HepG2 (cell line): ENCODE measurements at regions not wholly inside any gene's neighbourhood (a gene's known extent, or its start where the extent isn't known, plus 50 kb on each side); places are given as distances from the start of the nearest gene placed in this dataset.

Experiments used
- ATAC-seq: fragments of 200-7000 bp; cut with Tn5 transposase; 3 replicates; pipeline ENCODE4 v1.9.1; 2020; ENCODE audit warnings: mild to moderate bottlenecking, moderate library complexity
- BruUV-seq: library from RNA; stranded (reverse); fragments of 400-500 nt; replicated peaks from 2 replicates; lab custom pipeline; 2021; lab: Mats Ljungman, UMichigan
- CTCF ChIA-PET: fragments of 300-600 bp; formaldehyde crosslinking; extraction: SDS; loops from one replicate; lab custom pipeline; 2021; ENCODE audit warnings: low total read pairs, inconsistent platforms, low intra/inter-chr PET ratio; lab: Yijun Ruan, JAX
- POLR2A ChIA-PET: fragments of 350-600 bp; sonication (Branson Sonifier 250); formaldehyde crosslinking; loops from one replicate; lab custom pipeline; 2020; ENCODE audit warnings: antibody characterized with exemption, inconsistent platforms; lab: Yijun Ruan, JAX
- DNase-seq: peaks from one replicate; pipeline ENCODE4 v3.0.0-alpha.2; 2015; ENCODE audit warnings: low spot score
- FAIRE-seq: peaks from 3 replicates; lab custom pipeline; 2011; peaks lifted over from hg19 to GRCh38; lab: Jason Lieb, UNC
- H2AFZ ChIP-seq: one replicate; pipeline ENCODE4 v1.6.1; 2011; ENCODE audit warnings: low read length, inconsistent platforms
- H3K27ac ChIP-seq: fragments of 300-600 bp; 3 replicates; pipeline ENCODE4 v1.8.0; 2011; ENCODE audit warnings: mixed run types, mild to moderate bottlenecking, mixed read lengths, low read length, inconsistent platforms; ENCODE audit not compliant: insufficient read depth; ENCODE audit errors: extremely low read length
- H3K27me3 ChIP-seq, 2 experiments: fragments of 200-600 bp in 1 of 2; 2 replicates in 1 of 2; 3 replicates in 1 of 2; pipeline versions ENCODE4 v1.6.0 to v1.8.0; 2011; ENCODE audit warnings: low read length in 2 of 2, mild to moderate bottlenecking in 2 of 2, moderate library complexity in 2 of 2, inconsistent platforms in 1 of 2; ENCODE audit not compliant: insufficient read depth in 2 of 2, control insufficient read depth in 1 of 2
- H3K36me3 ChIP-seq, 2 experiments: fragments of 200-600 bp in 1 of 2; replicated peaks in 1 of 2; 2 replicates in 1 of 2; 3 replicates in 1 of 2; pipeline versions ENCODE4 v1.5.1 to v1.8.0; 2011; ENCODE audit warnings: low read length in 2 of 2, inconsistent platforms in 1 of 2; ENCODE audit not compliant: insufficient read depth in 2 of 2, control insufficient read depth in 1 of 2
- H3K4me1 ChIP-seq: 2 replicates; pipeline ENCODE4 v1.5.1; 2012; ENCODE audit warnings: low read length, inconsistent platforms; ENCODE audit not compliant: insufficient read depth
- H3K4me2 ChIP-seq: 2 replicates; pipeline ENCODE4 v1.6.0; 2011; ENCODE audit warnings: low read depth, low read length, inconsistent platforms
- H3K4me3 ChIP-seq, 3 experiments: fragments of 200-600 bp in 1 of 3; sonication (generic), shearing (Covaris generic) in 1 of 3; replicated peaks in 1 of 3; 2 replicates each; pipeline ENCODE4 v1.5.1; 2011 to 2016; ENCODE audit warnings: low read length in 3 of 3, inconsistent platforms in 2 of 3, low read depth in 2 of 3, mild to moderate bottlenecking in 2 of 3, control low read depth in 1 of 3, mixed read lengths in 1 of 3; ENCODE audit not compliant: insufficient read depth in 1 of 3
- H3K79me2 ChIP-seq: one replicate; pipeline ENCODE4 v1.6.1; 2011; ENCODE audit warnings: low read length, inconsistent platforms; ENCODE audit not compliant: insufficient read depth
- H3K9ac ChIP-seq: 2 replicates; pipeline ENCODE4 v1.6.0; 2011; ENCODE audit warnings: mild to moderate bottlenecking, low read depth, low read length, inconsistent platforms; ENCODE audit not compliant: insufficient read depth
- H3K9me3 ChIP-seq: 2 replicates; pipeline ENCODE4 v1.5.1; 2012; ENCODE audit warnings: mild to moderate bottlenecking, low read length
- H4K20me1 ChIP-seq: 2 replicates; pipeline ENCODE4 v1.6.0; 2011; ENCODE audit warnings: inconsistent platforms, mild to moderate bottlenecking, low read length, moderate library complexity; ENCODE audit not compliant: insufficient read depth
- BHLHE40 ChIP-seq: IDR thresholded peaks from 2 replicates; pipeline ENCODE4 v1.6.1; 2011; ENCODE audit warnings: low read length, improper control_type of control experiment
- CSRNP2 ChIP-seq: sonication (generic); formaldehyde crosslinking; conservative IDR thresholded peaks from 2 replicates; pipeline ENCODE4 v1.8.0; 2022; ENCODE audit warnings: low read depth, missing genetic modification reagents
- EEA1 ChIP-seq: sonication (generic); formaldehyde crosslinking; IDR thresholded peaks from 2 replicates; pipeline ENCODE4 v1.5.1; 2020; ENCODE audit warnings: mild to moderate bottlenecking, missing genetic modification reagents, borderline replicate concordance
- KLF13 ChIP-seq: sonication (generic); formaldehyde crosslinking; IDR thresholded peaks from 2 replicates; pipeline ENCODE4 v1.4.0; 2020; ENCODE audit warnings: mild to moderate bottlenecking, missing genetic modification reagents
- KLF6 ChIP-seq: IDR thresholded peaks from 2 replicates; pipeline ENCODE4 v1.8.0; 2016; ENCODE audit warnings: missing biosample characterization, missing genetic modification reagents
- MAFF ChIP-seq: IDR thresholded peaks from 2 replicates; pipeline ENCODE4 v1.6.1; 2011; ENCODE audit warnings: low read depth, low read length, improper control_type of control experiment
- MAFK ChIP-seq, 2 experiments: IDR thresholded peaks in 1 of 2; conservative IDR thresholded peaks in 1 of 2; 2 replicates each; pipeline ENCODE4 v1.6.1; 2011; ENCODE audit warnings: improper control_type of control experiment in 2 of 2, low read length in 2 of 2
- MIER3 ChIP-seq: IDR thresholded peaks from 2 replicates; pipeline ENCODE4 v1.6.1; 2016; ENCODE audit warnings: missing compliant biosample characterization, borderline replicate concordance
- MYNN ChIP-seq: sonication (generic); formaldehyde crosslinking; IDR thresholded peaks from 2 replicates; pipeline ENCODE4 v1.4.0; 2020; ENCODE audit warnings: mild to moderate bottlenecking, low read depth, missing genetic modification reagents
- NFATC3 ChIP-seq: sonication (generic); formaldehyde crosslinking; IDR thresholded peaks from 2 replicates; pipeline ENCODE4 v1.5.1; 2020; ENCODE audit warnings: mild to moderate bottlenecking, missing genetic modification reagents
- SRY ChIP-seq: sonication (generic); formaldehyde crosslinking; IDR thresholded peaks from 2 replicates; pipeline ENCODE4 v1.8.0; 2022; ENCODE audit warnings: mild to moderate bottlenecking, missing genetic modification reagents
- TCF7L2 ChIP-seq: IDR thresholded peaks from 2 replicates; pipeline ENCODE4 v1.6.1; 2011; ENCODE audit warnings: mild to moderate bottlenecking, low read depth, low read length, moderate library complexity
- TERF1 ChIP-seq: sonication (generic); formaldehyde crosslinking; IDR thresholded peaks from 2 replicates; pipeline ENCODE4 v1.8.0; 2022; ENCODE audit warnings: mild to moderate bottlenecking, missing genetic modification reagents, moderate library complexity
- ZBTB25 ChIP-seq: IDR thresholded peaks from 2 replicates; pipeline ENCODE4 v1.6.1; 2018; ENCODE audit warnings: missing genetic modification reagents
- ZBTB37 ChIP-seq: sonication (generic); formaldehyde crosslinking; IDR thresholded peaks from 2 replicates; pipeline ENCODE4 v1.4.0; 2020; ENCODE audit warnings: mild to moderate bottlenecking, missing genetic modification reagents
- ZNF180 ChIP-seq: sonication (generic); formaldehyde crosslinking; IDR thresholded peaks from 2 replicates; pipeline ENCODE4 v1.4.0; 2020; ENCODE audit warnings: low read depth, missing genetic modification reagents, borderline replicate concordance
- ZNF263 ChIP-seq: sonication (generic); formaldehyde crosslinking; IDR thresholded peaks from 2 replicates; pipeline ENCODE4 v1.4.0; 2020; ENCODE audit warnings: missing genetic modification reagents
- ZNF441 ChIP-seq: sonication (generic); formaldehyde crosslinking; IDR thresholded peaks from 2 replicates; pipeline ENCODE4 v1.7.0; 2021; ENCODE audit warnings: missing genetic modification reagents, borderline replicate concordance
- ZNF569 ChIP-seq: sonication (generic); formaldehyde crosslinking; IDR thresholded peaks from 2 replicates; pipeline ENCODE4 v1.5.0; 2020; ENCODE audit warnings: mild to moderate bottlenecking, missing genetic modification reagents, moderate library complexity, borderline replicate concordance
- ZNF724P ChIP-seq: sonication (generic); formaldehyde crosslinking; IDR thresholded peaks from 2 replicates; pipeline ENCODE4 v1.8.0; 2022; ENCODE audit warnings: missing genetic modification reagents, borderline replicate concordance
- ZSCAN20 ChIP-seq: sonication (generic); formaldehyde crosslinking; IDR thresholded peaks from 2 replicates; pipeline ENCODE4 v1.4.0; 2020; ENCODE audit warnings: missing genetic modification reagents, mild to moderate bottlenecking, borderline replicate concordance
- WGBS: methylation state at CpG from one replicate; pipeline ENCODE4 v1.1.6; 2017; ENCODE audit warnings: low lambda C conversion rate; 5-methylcytosine and 5-hydroxymethylcytosine counted together
- in situ Hi-C: cut with HindIII; loops from 2 replicates; pipeline ENCODE4 v1.10.0; 2017; ENCODE audit warnings: low pct_unique_long_range_greater_than_20kb; ENCODE audit not compliant: extremely low pct_ligation_motif_present
- intact Hi-C: fragments of 100-400 bp; cut with micrococcal nuclease; formaldehyde crosslinking; loops from one replicate; pipeline ENCODE4 v1.10.0; 2022; ENCODE audit not compliant: unreplicated experiment

GRCh38 chr13:81658598-81659370, 1317.9 kb upstream of the SPRY2 start:
- Histone ChIP-seq H3K36me3 (no peaks in the 10 kb centered on the region), H3K27me3 (no peaks in the 10 kb centered on the region; a peak in 1 of 5 replicates), H4K20me1 (no peaks in the 10 kb centered on the region), H3K79me2 (no peaks in the 10 kb centered on the region), H2AFZ (no peak overlapping the region), H3K27ac (no peak overlapping the region), H3K9ac (no peak overlapping the region), H3K9me3 (no peaks in the 10 kb centered on the region), H3K4me1 (no peaks in the 10 kb centered on the region), H3K4me2 (no peak overlapping the region), H3K4me3 (no peak overlapping the region)
- no TSS peak for BruUV-seq
- WGBS, result 9% methylated on average over 8 of the region's 8 CpGs
- intact Hi-C loops (no loop called here), in situ Hi-C loops (no loop called here)
- POLR2A ChIA-PET, result no interaction called here
- CTCF ChIA-PET, result no interaction called here
- no peak for ATAC-seq
- DNase-seq, result no peak
- FAIRE-seq, result no peak
- no peak for TF ChIP-seq BHLHE40
- peak; percentile 81 to 90 for TF ChIP-seq MAFK (conservative IDR thresholded peaks at IDR 0.05 in 1 of 2, IDR thresholded peaks at IDR 0.05 in 1 of 2; ENCODE audit: low read length in 2 of 2)
- no peak for TF ChIP-seq CSRNP2 (CRISPR knock-in tag)
- peak; percentile 89 for TF ChIP-seq MAFF
- TF ChIP-seq ZNF569, result no peak
- TF ChIP-seq SRY (CRISPR knock-in tag), result no peak
- TF ChIP-seq ZNF441 (CRISPR knock-in tag), result no peak
- no peak for TF ChIP-seq ZBTB37 (CRISPR knock-in tag)
- TF ChIP-seq MIER3 (CRISPR knock-in tag), result no peak
- TF ChIP-seq TCF7L2, result no peak
- TF ChIP-seq MYNN (CRISPR knock-in tag), result no peak
- TF ChIP-seq ZNF263 (CRISPR knock-in tag), result no peak
- no peak for TF ChIP-seq ZNF724P
- TF ChIP-seq KLF13 (CRISPR knock-in tag), result no peak
- TF ChIP-seq EEA1 (CRISPR knock-in tag), result no peak
- no peak for TF ChIP-seq TERF1 (CRISPR knock-in tag)
- TF ChIP-seq ZNF180, result no peak
- TF ChIP-seq ZSCAN20 (CRISPR knock-in tag), result no peak
- no peak for TF ChIP-seq ZBTB25
- TF ChIP-seq KLF6 (CRISPR knock-in tag), result no peak
- no peak for TF ChIP-seq NFATC3 (CRISPR knock-in tag)
